ENCODE measurements at regions not wholly inside any gene's neighbourhood (a gene's known extent, or its start where the extent isn't known, plus 50 kb on each side); places are given as distances from the start of the nearest gene placed in this dataset.

- Mint-ChIP-seq H3K27me3 (ENCODE audit: low read depth) (no peaks in the 10 kb centered on the region), H3K4me1 (ENCODE audit: low read depth) (peaks cover 11% of the 10 kb centered on the region), H3K36me3 (ENCODE audit: low read depth) (no peaks in the 10 kb centered on the region), H3K27ac (ENCODE audit: unreplicated experiment) (no peak overlapping the region), H3K9me3 (ENCODE audit: low read depth) (peaks cover 4% of the 10 kb centered on the region), H3K4me3 (ENCODE audit: unreplicated experiment) (no peak overlapping the region)
- no peak for TF ChIP-seq CTCF (IDR thresholded peaks at IDR 0.05)
- DNase-seq (ENCODE audit: low spot score) = no peak
Observed at GRCh38 chr1:59179673-59180072, 117.2 kb upstream of the FGGY start.

GRCh38 chr1:59180735-59181134, 116.2 kb upstream of the FGGY start:
- H3K9me3 Mint-ChIP-seq (ENCODE audit: low read depth) = peaks cover 4% of the 10 kb centered on the region
- TF ChIP-seq CTCF (IDR thresholded peaks at IDR 0.05) = no peak
- H3K4me1 Mint-ChIP-seq (ENCODE audit: low read depth) = peaks cover 15% of the 10 kb centered on the region
- no peak overlapping the region for H3K4me3 Mint-ChIP-seq (ENCODE audit: unreplicated experiment)
- H3K27me3 Mint-ChIP-seq (ENCODE audit: low read depth) = no peaks in the 10 kb centered on the region
- no peaks in the 10 kb centered on the region for H3K36me3 Mint-ChIP-seq (ENCODE audit: low read depth)
- no peak overlapping the region for H3K27ac Mint-ChIP-seq (ENCODE audit: unreplicated experiment)
- no peak for DNase-seq (ENCODE audit: low spot score)

- TF ChIP-seq CTCF (IDR thresholded peaks at IDR 0.05) = no peak
- peaks cover 24% of the 10 kb centered on the region for H3K4me1 Mint-ChIP-seq (ENCODE audit: low read depth)
- H3K4me3 Mint-ChIP-seq (ENCODE audit: unreplicated experiment) = no peak overlapping the region
- H3K27ac Mint-ChIP-seq (ENCODE audit: unreplicated experiment) = no peak overlapping the region
- H3K9me3 Mint-ChIP-seq (ENCODE audit: low read depth) = no peaks in the 10 kb centered on the region
- DNase-seq (ENCODE audit: low spot score) = no peak
- H3K36me3 Mint-ChIP-seq (ENCODE audit: low read depth) = no peaks in the 10 kb centered on the region
- no peaks in the 10 kb centered on the region for H3K27me3 Mint-ChIP-seq (ENCODE audit: low read depth)
Observed at GRCh38 chr1:59183749-59184317, 113.1 kb upstream of the FGGY start.

- no peaks in the 10 kb centered on the region for H3K27me3 Mint-ChIP-seq (ENCODE audit: low read depth)
- H3K9me3 Mint-ChIP-seq (ENCODE audit: low read depth) = no peaks in the 10 kb centered on the region
- no peak overlapping the region for H3K27ac Mint-ChIP-seq (ENCODE audit: unreplicated experiment)
- no peak overlapping the region for H3K4me3 Mint-ChIP-seq (ENCODE audit: unreplicated experiment)
- peaks cover 24% of the 10 kb centered on the region for H3K4me1 Mint-ChIP-seq (ENCODE audit: low read depth)
- DNase-seq (ENCODE audit: low spot score) = no peak
- no peak for TF ChIP-seq CTCF (IDR thresholded peaks at IDR 0.05)
- H3K36me3 Mint-ChIP-seq (ENCODE audit: low read depth) = no peaks in the 10 kb centered on the region
Observed at GRCh38 chr1:59184365-59184905, 112.5 kb upstream of the FGGY start.

- Mint-ChIP-seq H3K4me3 (ENCODE audit: unreplicated experiment) (no peak overlapping the region), H3K27ac (ENCODE audit: unreplicated experiment) (no peak overlapping the region), H3K9me3 (ENCODE audit: low read depth) (peaks cover 5% of the 10 kb centered on the region), H3K36me3 (ENCODE audit: low read depth) (no peaks in the 10 kb centered on the region), H3K27me3 (ENCODE audit: low read depth) (no peaks in the 10 kb centered on the region), H3K4me1 (ENCODE audit: low read depth) (peaks cover 24% of the 10 kb centered on the region)
- DNase-seq (ENCODE audit: low spot score) = no peak
- TF ChIP-seq CTCF (IDR thresholded peaks at IDR 0.05) = no peak
Observed at GRCh38 chr1:59185163-59185860, 111.6 kb upstream of the FGGY start.
